ENCODE measurements at regions not wholly inside any gene's neighbourhood (a gene's known extent, or its start where the extent isn't known, plus 50 kb on each side); places are given as distances from the start of the nearest gene placed in this dataset.

DNA sequence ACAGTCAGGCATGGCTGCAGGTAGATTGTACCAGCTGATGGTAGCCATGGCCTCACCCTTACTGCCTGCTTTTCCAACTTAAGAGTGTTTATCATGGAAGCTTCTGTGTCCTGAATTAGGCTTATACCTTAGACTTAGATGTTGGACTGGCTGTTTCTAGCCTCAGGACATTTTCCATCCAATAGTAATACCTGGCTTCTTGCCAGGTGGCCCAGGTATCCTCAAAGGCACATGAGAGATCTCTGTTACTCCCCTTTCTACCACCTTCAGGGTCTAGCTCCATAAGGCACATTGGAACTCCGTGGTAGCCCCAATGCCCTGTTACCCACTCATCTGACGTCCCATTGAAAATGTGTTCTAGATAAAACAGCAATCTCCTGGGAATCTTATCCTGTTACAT lies 407.5 kb downstream of the SPRY2 start:
- FAIRE-seq (no peak), DNase-seq (ENCODE audit: low read depth, low spot score) (no peak), ATAC-seq (no peak)
- no peak overlapping the region for H3K27ac ChIP-seq (ENCODE audit: control insufficient read depth, insufficient read depth)
- H3K9me3 ChIP-seq (replicated peaks; ENCODE audit: control insufficient read depth, insufficient read depth, low read length): no peaks in the 10 kb centered on the region
- in situ Hi-C loops (cut with MboI): no loop called here
- WGBS (ENCODE audit: insufficient coverage, insufficient replicate concordance, low lambda C conversion rate, missing lambda C conversion rate): 36% methylated on average over 2 of the region's 2 CpGs
- H3K27me3 ChIP-seq (replicated peaks in 1 of 2; ENCODE audit: control insufficient read depth in 2 of 2, insufficient read depth in 2 of 2, low read length in 1 of 2): no peaks in the 10 kb centered on the region
- H3K79me2 ChIP-seq (ENCODE audit: control insufficient read depth, insufficient read depth, low read length): no peaks in the 10 kb centered on the region
- H4K20me1 ChIP-seq (ENCODE audit: control insufficient read depth, insufficient read depth): no peaks in the 10 kb centered on the region
- H3K36me3 ChIP-seq (ENCODE audit: control insufficient read depth in 2 of 2, insufficient read depth in 2 of 2, low read length in 1 of 2): no peaks in the 10 kb centered on the region
- H3K4me2 ChIP-seq (ENCODE audit: control insufficient read depth, insufficient read depth): no peak overlapping the region
- BruUV-seq (replicated peaks): no TSS peak
- ChIA-PET POLR2A (interaction anchor here (0.6 to 0.7 kb wide), 3 partner anchors 11 to 174 kb away, joined by 3 to 7 read pairs (median 4); no protein-coding TSS in a partner anchor), CTCF (no interaction called here), SMC1A (ENCODE audit: uncharacterized antibody, unreplicated experiment) (interaction anchor here (0.7 to 1.2 kb wide), 4 partner anchors 10 to 161 kb away, joined by 3 to 5 read pairs (median 3); no protein-coding TSS in a partner anchor), RAD21 (ENCODE audit: unreplicated experiment) (no interaction called here)
- intact Hi-C loops (cut with micrococcal nuclease; ENCODE audit: unreplicated experiment): no loop called here
- no peaks in the 10 kb centered on the region for H3K4me1 ChIP-seq (ENCODE audit: control insufficient read depth, insufficient read depth, low read length)
- H3K9ac ChIP-seq (ENCODE audit: control insufficient read depth, insufficient read depth, low read length): no peak overlapping the region
- no peak overlapping the region for H2AFZ ChIP-seq (ENCODE audit: control insufficient read depth, low read depth, low read length)
- H3K4me3 ChIP-seq: no peak overlapping the region
- no peak for TF ChIP-seq CBX3 (IDR thresholded peaks at IDR 0.05; ENCODE audit: borderline replicate concordance, low read depth)
- no peak for TF ChIP-seq BHLHE40 (IDR thresholded peaks at IDR 0.05; ENCODE audit: borderline replicate concordance in 1 of 2, low read depth in 2 of 2, low read length in 1 of 2)
- TF ChIP-seq BCLAF1 (IDR thresholded peaks at IDR 0.05): no peak
- TF ChIP-seq NRF1 (conservative IDR thresholded peaks at IDR 0.05; ENCODE audit: low read depth, low read length): no peak
- no peak for TF ChIP-seq STAT1 (conservative IDR thresholded peaks at IDR 0.05)
- no peak for TF ChIP-seq EED (IDR thresholded peaks at IDR 0.05; ENCODE audit: low read depth)
- no peak for TF ChIP-seq EP300 (IDR thresholded peaks at IDR 0.05; ENCODE audit: borderline replicate concordance in 1 of 2, control insufficient read depth in 1 of 2, low read depth in 2 of 2, low read length in 2 of 2)
- no peak for TF ChIP-seq TCF3 (IDR thresholded peaks at IDR 0.05; ENCODE audit: borderline replicate concordance, insufficient read depth, low read depth, low read length)
- TF ChIP-seq E4F1 (IDR thresholded peaks at IDR 0.05; ENCODE audit: borderline replicate concordance, partially characterized antibody): no peak
- no peak for TF ChIP-seq NR2C1 (IDR thresholded peaks at IDR 0.05)
- no peak for TF ChIP-seq SREBF2 (IDR thresholded peaks at IDR 0.05; ENCODE audit: low read length)
- no peak for TF ChIP-seq IRF4 (IDR thresholded peaks at IDR 0.05; ENCODE audit: low read depth, low read length)
- no peak for TF ChIP-seq SUZ12 (IDR thresholded peaks at IDR 0.05; ENCODE audit: unreplicated experiment)
- no peak for TF ChIP-seq HSF1 (IDR thresholded peaks at IDR 0.05; ENCODE audit: low read depth, low read length)
- TF ChIP-seq RELA (IDR thresholded peaks at IDR 0.05; ENCODE audit: borderline replicate concordance, partially characterized antibody): no peak
- TF ChIP-seq, protein P1, sequence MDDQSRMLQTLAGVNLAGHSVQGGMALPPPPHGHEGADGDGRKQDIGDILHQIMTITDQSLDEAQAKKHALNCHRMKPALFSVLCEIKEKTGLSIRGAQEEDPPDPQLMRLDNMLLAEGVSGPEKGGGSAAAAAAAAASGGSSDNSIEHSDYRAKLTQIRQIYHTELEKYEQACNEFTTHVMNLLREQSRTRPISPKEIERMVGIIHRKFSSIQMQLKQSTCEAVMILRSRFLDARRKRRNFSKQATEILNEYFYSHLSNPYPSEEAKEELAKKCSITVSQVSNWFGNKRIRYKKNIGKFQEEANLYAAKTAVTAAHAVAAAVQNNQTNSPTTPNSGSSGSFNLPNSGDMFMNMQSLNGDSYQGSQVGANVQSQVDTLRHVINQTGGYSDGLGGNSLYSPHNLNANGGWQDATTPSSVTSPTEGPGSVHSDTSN (IDR thresholded peaks at IDR 0.05; ENCODE audit: insufficient replicate concordance, low read depth, low read length): no peak
- TF ChIP-seq MXI1 (IDR thresholded peaks at IDR 0.05; ENCODE audit: low read depth, low read length): no peak

Data from GM12878 (cell line).